HG02623 (cell line): ENCODE measurements at regions not wholly inside any gene's neighbourhood (a gene's known extent, or its start where the extent isn't known, plus 50 kb on each side); places are given as distances from the start of the nearest gene placed in this dataset.

Experiments
- ATAC-seq: cut with Tn5 transposase; IDR thresholded peaks from one replicate; pipeline ENCODE4 v1.9.1; 2021; ENCODE audit warnings: moderate library complexity; ENCODE audit not compliant: unreplicated experiment

- no peak for ATAC-seq
These were observed 172.2 kb downstream of the CDC5L start for GRCh38 chr6:44559486-44560270.

GRCh38 chr6:44560458-44561059 is 173.1 kb downstream of the CDC5L start:
- ATAC-seq: no peak

GRCh38 chr6:44561060-44561623 is 173.6 kb downstream of the CDC5L start:
- ATAC-seq: no peak

GRCh38 chr6:44561832-44562665 is 174.5 kb downstream of the CDC5L start:
- no peak for ATAC-seq

GRCh38 chr6:44563397-44563796 is 175.9 kb downstream of the CDC5L start:
- no peak for ATAC-seq

GRCh38 chr6:44564906-44565524 is 177.5 kb downstream of the CDC5L start:
- no peak for ATAC-seq

- no peak for ATAC-seq
These were observed 179.9 kb downstream of the CDC5L start for GRCh38 chr6:44567406-44567805.

GRCh38 chr6:44569131-44569530 is 181.6 kb downstream of the CDC5L start:
- no peak for ATAC-seq

- ATAC-seq: no peak
These were observed 182.5 kb downstream of the CDC5L start for GRCh38 chr6:44569931-44570385.

GRCh38 chr6:44571510-44571909 is 184.0 kb downstream of the CDC5L start:
- no peak for ATAC-seq

GRCh38 chr6:44572346-44572745 is 184.8 kb downstream of the CDC5L start:
- ATAC-seq: no peak

- no peak for ATAC-seq
These were observed 188.1 kb downstream of the CDC5L start for GRCh38 chr6:44575644-44576043.

GRCh38 chr6:44576132-44576631 is 188.7 kb downstream of the CDC5L start:
- ATAC-seq: no peak

GRCh38 chr6:44580901-44581300 is 193.4 kb downstream of the CDC5L start:
- ATAC-seq: no peak

GRCh38 chr6:44582930-44583329 is 195.4 kb downstream of the CDC5L start:
- ATAC-seq: no peak

GRCh38 chr6:44590471-44590870 is 203.0 kb downstream of the CDC5L start:
- ATAC-seq: no peak

GRCh38 chr6:44593539-44593944 is 206.0 kb downstream of the CDC5L start:
- no peak for ATAC-seq

- ATAC-seq: no peak
These were observed 207.0 kb downstream of the CDC5L start for GRCh38 chr6:44594481-44594880.

GRCh38 chr6:44598679-44599078 is 211.2 kb downstream of the CDC5L start:
- no peak for ATAC-seq

- no peak for ATAC-seq
These were observed 212.2 kb downstream of the CDC5L start for GRCh38 chr6:44599672-44600071.
